ENCODE measurements at regions not wholly inside any gene's neighbourhood (a gene's known extent, or its start where the extent isn't known, plus 50 kb on each side); places are given as distances from the start of the nearest gene placed in this dataset.

- TF ChIP-seq CTCF (conservative IDR thresholded peaks at IDR 0.05; ENCODE audit: low read depth in 2 of 2), result no peak
- no peak for TF ChIP-seq EZH2 (IDR thresholded peaks at IDR 0.05; ENCODE audit: low read depth, unreplicated experiment)
- no peak for TF ChIP-seq POLR2AphosphoS5 (IDR thresholded peaks at IDR 0.05; ENCODE audit: low read depth)
- no peak for TF ChIP-seq JUNB (IDR thresholded peaks at IDR 0.05; ENCODE audit: unreplicated experiment)
- TF ChIP-seq CREB1 (CRISPR knock-in tag; IDR thresholded peaks at IDR 0.05; ENCODE audit: low read depth), result no peak
These were observed 932.7 kb downstream of the TBC1D22A start for GRCh38 chr22:47695176-47695575.

Data from GM23338 (cell line).